ENCODE measurements at regions not wholly inside any gene's neighbourhood (a gene's known extent, or its start where the extent isn't known, plus 50 kb on each side); places are given as distances from the start of the nearest gene placed in this dataset.

GRCh38 chr2:16207151-16207550 is 266.8 kb downstream of the MYCN start:
- H3K27ac Mint-ChIP-seq = no peak overlapping the region
- H3K4me3 Mint-ChIP-seq = no peak overlapping the region
- H3K9me3 Mint-ChIP-seq = peaks cover 6% of the 10 kb centered on the region
- no peak for DNase-seq (ENCODE audit: extremely low spot score, unreplicated experiment)
- H3K4me1 Mint-ChIP-seq (ENCODE audit: unreplicated experiment) = peaks cover 10% of the 10 kb centered on the region
- H3K27me3 Mint-ChIP-seq = no peaks in the 10 kb centered on the region
- TF ChIP-seq, protein P1, sequence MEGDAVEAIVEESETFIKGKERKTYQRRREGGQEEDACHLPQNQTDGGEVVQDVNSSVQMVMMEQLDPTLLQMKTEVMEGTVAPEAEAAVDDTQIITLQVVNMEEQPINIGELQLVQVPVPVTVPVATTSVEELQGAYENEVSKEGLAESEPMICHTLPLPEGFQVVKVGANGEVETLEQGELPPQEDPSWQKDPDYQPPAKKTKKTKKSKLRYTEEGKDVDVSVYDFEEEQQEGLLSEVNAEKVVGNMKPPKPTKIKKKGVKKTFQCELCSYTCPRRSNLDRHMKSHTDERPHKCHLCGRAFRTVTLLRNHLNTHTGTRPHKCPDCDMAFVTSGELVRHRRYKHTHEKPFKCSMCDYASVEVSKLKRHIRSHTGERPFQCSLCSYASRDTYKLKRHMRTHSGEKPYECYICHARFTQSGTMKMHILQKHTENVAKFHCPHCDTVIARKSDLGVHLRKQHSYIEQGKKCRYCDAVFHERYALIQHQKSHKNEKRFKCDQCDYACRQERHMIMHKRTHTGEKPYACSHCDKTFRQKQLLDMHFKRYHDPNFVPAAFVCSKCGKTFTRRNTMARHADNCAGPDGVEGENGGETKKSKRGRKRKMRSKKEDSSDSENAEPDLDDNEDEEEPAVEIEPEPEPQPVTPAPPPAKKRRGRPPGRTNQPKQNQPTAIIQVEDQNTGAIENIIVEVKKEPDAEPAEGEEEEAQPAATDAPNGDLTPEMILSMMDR (conservative IDR thresholded peaks at IDR 0.05) = no peak
- H3K36me3 Mint-ChIP-seq = no peaks in the 10 kb centered on the region

DNA sequence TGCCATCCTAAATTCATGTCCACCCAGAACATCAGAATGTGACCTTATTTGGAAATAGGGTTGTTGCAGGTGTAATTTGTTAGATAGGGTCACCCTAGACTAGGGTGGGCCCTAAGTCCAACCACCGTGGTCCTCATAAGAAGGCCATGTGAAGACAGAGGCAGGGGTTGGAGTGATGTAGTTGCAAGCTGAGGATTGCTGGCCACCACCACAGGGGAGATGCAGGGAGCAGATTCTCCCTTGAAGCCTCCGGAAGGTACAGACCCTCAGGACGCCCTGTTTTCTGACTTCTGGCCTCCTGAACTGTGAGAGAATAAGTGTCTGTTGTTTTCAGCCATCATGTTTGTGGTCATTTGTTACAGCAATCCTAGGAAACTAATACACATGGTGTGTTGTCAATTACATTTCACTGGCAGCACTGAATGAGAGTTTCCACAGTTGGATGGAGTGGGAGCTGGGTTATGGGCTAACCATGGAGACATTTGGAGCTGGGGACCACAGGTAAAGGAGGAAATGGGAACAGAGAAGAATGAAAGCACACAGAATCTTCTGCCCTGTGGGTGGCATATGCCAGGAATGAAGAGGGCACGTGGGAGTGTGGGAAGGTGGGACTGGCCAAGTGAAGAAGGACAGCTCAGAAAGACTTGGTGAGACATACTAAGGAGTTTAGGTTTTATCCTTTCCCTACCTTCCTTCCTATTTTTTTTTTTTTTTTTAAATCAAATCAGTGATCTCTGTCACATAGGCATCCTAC is 266.0 kb downstream of the MYCN start:
- DNase-seq (ENCODE audit: extremely low spot score, unreplicated experiment) = no peak
- Mint-ChIP-seq H3K4me1 (ENCODE audit: unreplicated experiment) (peaks cover 10% of the 10 kb centered on the region), H3K4me3 (no peak overlapping the region), H3K36me3 (no peaks in the 10 kb centered on the region), H3K27ac (no peak overlapping the region), H3K9me3 (peaks cover 6% of the 10 kb centered on the region), H3K27me3 (no peaks in the 10 kb centered on the region)
- TF ChIP-seq, protein P1 (conservative IDR thresholded peaks at IDR 0.05) = no peak

GRCh38 chr2:16205631-16206030 is 265.3 kb downstream of the MYCN start:
- no peak for DNase-seq (ENCODE audit: extremely low spot score, unreplicated experiment)
- no peaks in the 10 kb centered on the region for H3K36me3 Mint-ChIP-seq
- TF ChIP-seq, protein P1 (conservative IDR thresholded peaks at IDR 0.05) = no peak
- no peak overlapping the region for H3K27ac Mint-ChIP-seq
- peaks cover 6% of the 10 kb centered on the region for H3K9me3 Mint-ChIP-seq
- no peak overlapping the region for H3K4me3 Mint-ChIP-seq
- no peaks in the 10 kb centered on the region for H3K27me3 Mint-ChIP-seq
- peaks cover 15% of the 10 kb centered on the region for H3K4me1 Mint-ChIP-seq (ENCODE audit: unreplicated experiment)

GRCh38 chr2:16204886-16205620 is 264.7 kb downstream of the MYCN start:
- Mint-ChIP-seq H3K4me1 (ENCODE audit: unreplicated experiment) (peaks cover 18% of the 10 kb centered on the region), H3K9me3 (peaks cover 6% of the 10 kb centered on the region), H3K36me3 (no peaks in the 10 kb centered on the region), H3K27ac (peak overlapping the region; percentile 39), H3K4me3 (peak overlapping the region; percentile 31), H3K27me3 (no peaks in the 10 kb centered on the region)
- DNase-seq (ENCODE audit: extremely low spot score, unreplicated experiment) = no peak
- TF ChIP-seq, protein P1 (conservative IDR thresholded peaks at IDR 0.05) = no peak

DNA sequence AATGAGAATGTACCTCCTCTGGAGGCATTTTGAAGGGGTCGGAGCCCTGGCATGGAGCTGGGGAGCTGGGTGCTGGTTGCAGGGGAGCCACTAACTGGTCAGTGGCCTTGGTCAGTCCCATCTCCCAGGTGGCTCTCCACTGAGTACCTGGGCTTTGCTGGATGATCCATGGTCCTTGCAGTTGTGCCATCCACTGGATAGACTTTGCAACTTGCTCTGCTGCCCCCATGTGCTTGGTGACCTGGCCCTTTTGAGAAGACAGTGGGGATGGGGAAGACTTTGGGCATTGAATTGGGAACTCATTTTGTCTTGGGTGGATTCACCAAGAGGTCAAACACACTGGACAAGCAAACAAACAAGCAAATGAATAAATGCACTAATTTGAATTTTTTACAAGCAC is 263.9 kb downstream of the MYCN start:
- peak overlapping the region; percentile 39 for H3K27ac Mint-ChIP-seq

More for the DNA sequence above, 263.9 kb downstream of the MYCN start:
- Mint-ChIP-seq H3K36me3 (no peaks in the 10 kb centered on the region), H3K4me3 (no peak overlapping the region), H3K27me3 (no peaks in the 10 kb centered on the region), H3K4me1 (ENCODE audit: unreplicated experiment) (peaks cover 18% of the 10 kb centered on the region), H3K9me3 (peaks cover 6% of the 10 kb centered on the region)
- TF ChIP-seq, protein P1 (conservative IDR thresholded peaks at IDR 0.05) = no peak
- DNase-seq (ENCODE audit: extremely low spot score, unreplicated experiment) = no peak

All from type B pancreatic cell (in vitro differentiated cells).